Activated T-cell treated with anti-CD3 and anti-CD28 coated beads for 24 hours (primary cell): ENCODE measurements at regions not wholly inside any gene's neighbourhood (a gene's known extent, or its start where the extent isn't known, plus 50 kb on each side); places are given as distances from the start of the nearest gene placed in this dataset.

ENCODE experiments used
- DNase-seq: peaks from one replicate; pipeline ENCODE4 v3.0.0-alpha.2; 2020; ENCODE audit warnings: low read depth

DNA sequence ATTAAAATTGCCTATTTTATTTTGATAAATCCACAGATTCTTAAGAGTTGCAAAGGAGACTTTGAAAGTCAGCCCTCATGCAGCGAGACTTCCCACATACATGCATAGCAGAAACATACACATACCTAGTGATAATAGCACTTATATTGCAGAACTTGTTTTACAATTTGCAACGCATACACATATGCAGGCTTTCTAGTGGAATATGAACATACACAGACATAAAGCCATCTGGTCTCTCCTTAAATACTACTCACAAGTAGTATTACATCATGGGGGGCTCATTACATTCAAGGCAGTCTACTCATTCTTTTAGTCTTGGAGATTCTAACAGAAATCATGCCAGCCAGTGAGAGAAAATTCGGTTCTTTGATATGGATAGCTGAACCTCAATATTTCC lies 295.1 kb upstream of the RND3 start:
- no peak for DNase-seq

DNA sequence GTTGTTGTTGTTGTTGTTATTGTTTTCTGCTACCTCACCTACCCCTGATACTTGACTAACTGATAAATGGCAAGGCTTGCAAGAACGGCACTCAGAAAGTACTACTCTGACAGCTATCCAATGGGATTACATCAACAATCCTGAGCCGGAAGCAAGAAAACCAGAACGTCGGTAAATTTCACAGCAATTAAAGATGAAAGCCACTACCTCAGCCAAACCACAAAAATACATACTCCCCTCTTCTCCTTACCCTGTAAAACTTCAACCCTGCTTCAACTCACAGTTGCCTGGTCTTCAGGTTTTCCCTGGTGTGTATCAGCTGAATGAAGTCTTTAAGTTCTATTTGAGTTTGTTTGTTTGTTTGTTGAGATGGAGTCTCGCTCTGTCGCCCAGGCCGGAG lies 293.7 kb upstream of the RND3 start:
- no peak for DNase-seq

DNA sequence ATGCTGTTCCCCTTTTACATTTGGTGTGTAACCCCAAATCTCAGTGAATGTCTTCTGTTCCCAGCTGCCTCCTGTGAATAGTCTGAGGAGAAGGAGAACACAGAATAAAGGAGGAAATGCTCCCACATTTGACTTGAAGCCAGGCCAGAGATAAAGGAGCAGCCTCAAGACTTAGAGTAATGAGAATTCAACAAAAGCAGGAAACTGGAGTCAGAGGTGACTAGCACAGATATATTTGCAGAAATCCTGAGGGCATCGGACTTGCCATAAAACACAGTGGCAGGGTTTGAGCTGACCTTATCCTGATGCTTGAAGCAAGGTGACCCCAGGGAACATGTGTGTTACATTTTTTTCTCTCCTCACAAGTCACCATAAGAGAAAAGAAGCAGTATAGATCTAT lies 291.4 kb upstream of the RND3 start:
- DNase-seq, result no peak

DNA sequence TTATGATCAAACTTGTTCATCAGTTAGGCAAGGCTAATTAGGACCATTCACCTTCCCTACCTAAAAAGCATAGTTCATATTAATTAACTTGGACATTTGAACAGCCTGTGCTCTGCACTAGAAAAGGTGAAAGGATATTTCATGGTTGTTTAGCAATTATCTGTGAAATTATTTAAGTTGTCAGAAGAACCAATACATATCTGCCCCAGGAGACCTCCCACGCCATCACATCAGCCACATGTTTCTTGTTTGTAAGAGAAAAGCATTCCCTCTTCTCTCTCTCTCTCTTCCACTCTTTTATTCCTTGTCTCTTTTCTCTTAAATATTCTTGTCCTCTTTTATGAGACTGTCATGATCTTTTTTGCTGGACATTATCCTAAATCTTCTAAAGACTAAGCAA lies 282.0 kb upstream of the RND3 start:
- DNase-seq, result no peak

DNA sequence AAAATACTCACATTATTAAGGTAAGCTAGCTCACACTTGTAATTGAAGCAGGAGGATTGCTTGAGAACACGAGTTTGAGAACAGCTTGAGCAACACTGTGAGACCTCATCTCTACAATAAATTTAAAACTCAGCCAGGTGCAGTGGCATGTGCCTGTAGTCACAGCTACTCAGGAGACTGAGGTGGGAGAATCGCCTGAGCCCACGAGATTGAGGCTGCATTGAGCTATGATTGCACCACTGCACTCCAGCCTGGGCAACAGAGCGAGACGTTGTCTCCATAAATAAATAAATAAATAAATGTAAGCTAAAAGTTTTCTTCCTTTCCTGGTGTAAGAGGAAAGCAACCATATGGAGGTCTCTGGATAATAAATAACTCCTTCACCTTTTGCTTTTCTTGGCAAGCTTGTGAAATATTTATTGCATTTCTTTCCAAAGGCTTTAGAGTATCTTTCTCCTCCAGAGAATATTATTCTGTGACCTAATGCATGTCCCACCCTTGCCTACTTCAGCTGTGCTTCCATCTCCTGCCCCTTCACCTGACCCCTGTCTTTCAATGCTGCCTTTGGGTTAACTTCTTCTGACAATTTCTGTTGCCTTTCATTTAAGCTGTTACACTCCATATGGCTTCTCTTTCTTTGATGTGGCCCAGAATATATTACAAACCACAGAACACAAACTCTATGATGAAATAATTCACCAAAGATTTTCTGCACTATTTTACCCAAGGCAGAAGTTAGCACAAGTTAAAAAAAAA lies 280.7 kb upstream of the RND3 start:
- DNase-seq, result no peak

DNA sequence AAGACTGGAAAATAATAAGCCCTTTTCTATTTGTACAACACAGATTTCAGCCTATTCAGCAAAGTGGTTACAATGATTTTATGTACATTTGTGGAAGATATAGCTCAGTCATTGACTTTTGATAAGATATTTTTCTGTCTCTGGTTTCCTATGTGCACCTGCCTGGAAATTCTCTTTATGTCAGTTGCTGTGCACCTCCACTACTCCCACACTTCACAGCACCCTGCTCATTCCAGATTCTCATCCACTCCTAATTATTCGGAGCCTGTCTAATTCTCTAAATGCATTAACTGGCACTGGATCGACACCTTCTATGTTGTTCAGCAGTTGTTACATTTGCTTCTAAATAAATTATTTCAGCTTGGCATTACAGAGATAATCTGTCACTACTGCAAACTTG lies 275.1 kb upstream of the RND3 start:
- DNase-seq, result no peak

DNA sequence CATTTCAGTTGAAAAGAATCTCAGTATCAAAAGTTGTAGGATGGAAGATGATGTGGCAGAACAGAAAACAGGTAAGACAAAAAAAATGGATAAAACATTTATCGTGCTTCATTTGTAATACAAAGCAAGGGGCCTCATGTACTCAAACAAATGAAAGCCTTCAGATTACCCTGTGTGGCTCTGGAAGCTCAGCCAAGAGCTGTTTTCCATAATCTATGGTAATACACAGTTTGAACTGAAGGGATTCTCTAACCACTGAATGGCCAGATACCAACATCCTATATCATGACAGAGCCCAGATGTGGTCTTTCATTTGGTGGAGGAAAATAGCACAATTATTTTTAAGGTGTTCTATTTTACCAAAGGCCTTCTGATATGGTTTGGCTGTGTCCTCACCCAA lies 272.1 kb upstream of the RND3 start:
- DNase-seq, result no peak

DNA sequence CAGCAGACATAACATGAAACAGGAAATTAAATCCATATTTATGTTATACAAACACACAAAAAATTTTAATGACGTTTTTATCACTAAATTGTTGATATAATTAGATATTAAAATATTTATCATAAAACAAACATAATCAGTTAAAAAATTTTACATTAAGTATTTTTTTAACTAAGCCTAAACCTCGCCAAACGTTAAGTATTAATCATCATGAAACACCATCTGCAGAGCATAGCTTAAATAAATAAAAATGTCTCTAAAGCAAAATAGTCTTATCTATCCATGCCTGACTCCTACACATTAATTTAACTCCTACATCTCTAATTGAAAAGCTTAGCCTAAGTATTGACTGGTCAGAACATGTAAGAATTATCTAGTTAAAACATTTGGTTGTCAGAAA lies 271.6 kb upstream of the RND3 start:
- DNase-seq, result no peak

DNA sequence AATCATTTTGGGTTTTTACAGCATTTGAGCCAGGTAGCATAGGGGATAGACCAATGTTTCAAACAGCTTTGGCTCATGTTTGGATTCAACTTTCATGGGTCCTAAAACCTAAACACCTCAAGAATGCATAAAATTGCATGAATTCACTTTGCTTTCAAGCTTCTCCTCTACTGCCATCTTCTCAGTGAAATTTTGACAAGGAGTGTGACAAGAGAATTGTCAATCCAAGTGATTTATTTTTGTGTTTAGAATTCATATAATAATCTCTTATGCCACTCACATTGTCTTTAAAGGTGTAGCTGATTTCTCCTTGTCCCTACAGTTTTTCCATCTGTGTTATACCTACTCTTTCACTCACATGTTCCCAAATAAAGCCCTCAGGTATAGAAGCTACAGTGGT lies 264.8 kb upstream of the RND3 start:
- DNase-seq, result no peak

DNA sequence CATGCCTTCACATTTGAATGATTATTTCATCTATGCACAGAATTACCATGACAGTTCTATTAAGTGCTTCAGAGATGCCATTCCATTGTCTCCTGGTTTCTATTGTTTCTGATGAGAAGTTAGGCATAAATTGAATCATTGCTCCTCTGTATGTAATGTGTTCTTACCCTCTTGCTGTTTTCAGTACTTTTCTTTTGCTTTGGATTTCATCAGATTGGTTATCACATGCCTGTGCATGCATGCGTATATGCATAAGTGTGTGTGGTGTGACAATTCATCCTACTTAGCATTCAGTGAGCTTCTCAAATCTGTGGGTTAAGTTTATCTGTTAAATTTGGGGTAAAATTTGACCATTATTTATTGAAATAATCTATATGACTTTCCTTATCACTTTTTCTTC lies 263.3 kb upstream of the RND3 start:
- DNase-seq, result no peak

DNA sequence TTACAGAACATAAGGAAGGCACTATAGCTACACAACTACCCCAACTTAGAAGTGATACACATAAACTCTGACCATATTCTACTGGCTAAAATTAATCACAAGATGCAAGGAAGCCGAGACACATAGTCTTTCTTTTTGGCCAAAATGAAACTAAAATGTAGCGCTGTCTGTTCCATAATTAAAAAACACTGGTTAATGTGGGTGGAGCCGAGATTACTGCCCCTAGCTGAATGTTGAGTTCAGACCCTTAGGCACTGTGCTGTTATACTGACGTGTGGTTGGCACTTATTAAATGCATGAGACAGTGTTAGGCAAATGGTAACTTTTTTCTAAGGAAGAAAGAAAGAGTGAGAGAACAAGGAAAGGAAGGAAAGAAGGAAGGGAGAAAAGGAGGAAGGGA lies 254.6 kb upstream of the RND3 start:
- DNase-seq, result no peak

DNA sequence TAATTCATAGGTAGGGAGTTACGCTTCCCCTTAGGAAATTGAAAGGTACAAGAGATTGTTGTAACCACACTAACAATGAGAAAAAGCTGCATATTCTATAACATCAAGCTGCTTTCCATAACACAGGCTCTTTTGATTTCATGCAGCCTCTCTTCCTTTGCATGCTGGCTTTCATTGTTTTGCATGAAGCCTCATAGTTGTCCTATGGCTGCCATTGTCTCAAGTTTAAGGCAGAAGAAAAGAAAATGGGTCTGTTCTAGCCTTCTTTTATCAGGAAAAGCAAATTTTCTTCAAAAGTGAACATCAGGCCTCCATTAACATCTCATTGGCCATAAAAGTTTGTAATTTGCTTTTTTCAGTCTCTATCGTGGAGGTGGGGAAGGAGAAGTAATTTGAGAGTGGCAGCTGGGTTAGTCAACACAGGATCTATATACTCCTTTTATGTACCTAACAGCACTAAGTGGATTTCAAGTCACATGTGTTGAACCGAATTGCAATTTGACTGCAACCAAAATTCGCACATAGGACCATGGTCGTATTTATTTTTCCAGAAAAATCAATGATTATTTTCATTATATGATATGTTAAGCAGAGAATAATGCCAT lies 248.5 kb upstream of the RND3 start:
- DNase-seq, result no peak

DNA sequence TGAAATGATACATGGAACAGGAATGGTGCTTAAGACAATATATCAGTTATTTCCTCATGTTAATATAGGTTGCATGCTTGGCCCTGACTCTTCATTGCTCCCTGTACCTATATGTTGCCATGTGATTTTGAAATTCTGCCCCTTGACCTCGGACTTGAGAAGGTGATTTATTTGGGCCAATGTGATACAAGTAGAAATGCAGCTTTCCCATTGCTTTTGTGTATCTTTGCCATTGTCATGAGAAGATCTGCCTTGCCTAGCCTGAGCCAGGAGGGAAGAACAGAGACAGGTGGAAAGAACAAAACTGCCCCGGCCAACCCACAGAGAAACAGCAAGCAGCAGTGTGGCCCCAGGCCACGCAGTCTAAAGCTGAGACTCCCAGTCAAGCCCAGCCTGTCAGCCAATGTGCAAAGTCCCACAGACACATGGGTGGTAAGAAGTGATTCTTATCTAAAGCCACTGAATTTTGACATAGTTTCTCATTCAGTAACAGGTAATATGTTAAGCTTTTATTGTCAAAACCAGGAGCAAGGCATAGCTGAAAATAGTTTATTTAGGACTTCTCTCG lies 245.7 kb upstream of the RND3 start:
- no peak for DNase-seq

DNA sequence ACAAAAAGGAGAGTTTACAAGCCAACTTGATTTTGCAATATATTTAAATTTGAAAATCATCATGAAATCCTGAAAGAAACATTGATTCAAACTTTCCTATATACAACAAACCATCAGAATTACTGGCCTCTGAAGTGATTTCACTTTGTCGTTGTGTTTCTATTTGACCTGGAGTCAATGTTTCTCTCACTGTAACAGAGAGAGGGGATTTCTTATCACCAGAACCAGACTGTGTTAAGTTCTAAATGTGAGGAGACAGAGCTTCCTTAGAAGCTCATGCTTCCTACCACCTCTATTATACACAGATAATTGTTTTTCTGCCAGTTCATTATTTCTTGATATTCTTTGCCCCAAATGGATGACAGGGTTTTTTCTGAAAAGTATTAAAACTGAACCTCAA lies 245.0 kb upstream of the RND3 start:
- DNase-seq, result no peak

DNA sequence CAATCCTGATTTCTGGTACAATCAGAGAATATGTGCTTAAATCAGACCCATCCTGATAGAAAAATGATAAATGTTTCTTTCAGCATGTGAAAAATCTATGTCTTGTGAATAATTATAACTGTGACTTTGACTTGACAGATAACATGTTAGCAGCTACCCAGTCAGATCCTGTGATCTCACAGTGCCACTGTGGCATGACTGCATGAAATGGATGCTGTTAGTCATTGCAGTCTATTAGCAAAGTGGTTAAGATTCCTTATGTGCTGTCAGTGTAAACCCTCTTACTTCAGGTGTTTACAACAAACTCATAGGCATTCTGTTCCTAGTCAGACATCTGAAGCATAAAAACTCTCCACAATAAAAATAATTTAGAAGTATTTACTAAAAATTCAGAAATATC lies 244.6 kb upstream of the RND3 start:
- no peak for DNase-seq

DNA sequence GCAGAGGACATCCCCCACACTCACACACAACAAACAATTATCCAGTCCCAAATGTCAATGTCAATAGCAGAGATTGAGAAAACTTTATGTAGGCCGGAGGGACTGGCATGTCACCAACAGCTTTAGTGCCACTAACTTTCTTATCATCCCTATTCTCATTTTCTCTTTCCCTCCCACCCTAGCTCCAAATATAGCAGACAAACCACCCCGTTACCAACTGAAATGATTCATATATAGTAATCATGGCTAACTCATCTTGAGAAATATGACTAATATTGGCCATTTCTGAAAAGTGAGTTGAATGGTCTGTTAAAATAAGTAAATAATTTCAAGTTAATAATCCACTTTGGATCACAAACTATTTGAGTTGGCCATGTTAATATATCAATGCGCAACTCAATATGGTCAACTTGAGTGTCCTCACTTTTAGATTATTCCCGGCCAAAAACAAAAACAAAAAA lies 242.1 kb upstream of the RND3 start:
- DNase-seq, result no peak

DNA sequence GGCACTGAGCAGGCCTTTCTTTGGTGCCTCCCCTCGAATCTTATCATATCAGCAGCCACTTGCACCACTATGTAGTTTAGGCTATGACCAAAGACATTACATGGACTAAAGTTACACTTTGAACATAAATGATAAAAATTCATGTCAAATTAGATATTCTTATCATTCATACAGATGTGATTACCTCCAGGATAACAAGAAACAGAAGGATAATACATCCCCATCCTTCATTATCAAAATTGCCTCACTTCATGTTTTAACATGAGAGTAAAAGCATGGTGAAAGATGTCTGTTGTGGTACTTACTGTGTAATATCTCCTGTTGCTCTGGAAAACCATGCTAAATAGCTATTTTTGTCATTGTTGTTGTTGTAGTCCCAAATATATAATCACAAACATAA lies 230.8 kb upstream of the RND3 start:
- DNase-seq, result no peak

DNA sequence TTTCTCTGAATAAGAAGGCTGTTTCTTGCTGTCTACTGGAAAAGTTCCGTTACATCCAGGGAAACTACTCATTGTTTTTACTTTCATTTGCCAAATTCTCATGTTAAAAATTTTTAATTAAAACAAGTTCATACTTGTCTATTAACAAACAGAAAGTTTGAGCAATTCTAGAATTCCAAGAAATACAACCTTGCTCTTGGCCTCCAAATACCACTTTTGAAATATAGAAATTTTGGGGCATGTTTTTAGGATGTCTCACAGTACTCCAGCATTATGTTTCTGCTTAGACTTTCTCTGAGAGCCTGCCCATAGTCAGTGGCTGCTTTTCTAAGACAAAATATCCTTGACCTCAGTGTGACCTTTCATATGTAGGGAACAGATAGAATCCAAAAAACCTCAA lies 228.7 kb upstream of the RND3 start:
- no peak for DNase-seq

DNA sequence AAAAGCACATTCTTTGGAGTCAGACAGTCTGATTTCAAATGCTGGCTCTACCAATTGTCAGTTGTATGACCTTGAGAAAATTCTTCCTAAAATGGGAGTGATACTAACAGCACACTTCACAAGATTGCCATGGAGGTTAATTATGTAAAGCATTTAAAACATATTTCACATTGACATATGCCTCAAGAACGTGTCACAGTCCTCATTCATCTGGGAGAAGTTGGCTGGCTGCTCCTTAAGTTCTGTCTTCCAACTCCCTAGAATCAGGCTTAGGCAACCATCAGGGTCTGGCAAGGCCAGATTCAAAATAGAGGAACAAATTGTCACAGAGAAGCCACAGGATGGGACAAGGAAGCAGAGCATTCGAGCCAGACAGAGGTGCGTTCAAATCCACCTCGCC lies 228.0 kb upstream of the RND3 start:
- DNase-seq, result no peak

DNA sequence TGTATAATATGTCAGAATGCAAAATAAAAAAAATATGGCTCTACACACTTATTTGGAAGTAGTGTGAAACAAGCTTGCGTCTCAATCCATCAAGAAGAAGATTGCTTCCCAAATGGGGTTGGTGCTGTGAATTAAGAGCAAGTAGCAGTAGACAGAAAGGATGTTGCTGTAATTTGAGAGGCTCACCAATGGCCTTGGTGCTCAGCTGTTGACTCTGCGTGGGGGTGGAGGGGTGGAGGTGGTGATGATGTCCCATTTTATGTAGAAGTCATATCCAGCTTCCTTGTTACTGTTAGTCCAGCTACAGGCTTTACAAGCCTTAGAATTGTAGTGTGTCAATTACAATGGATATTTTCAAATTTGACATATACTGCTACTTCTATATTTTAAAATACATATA lies 223.4 kb upstream of the RND3 start:
- DNase-seq, result no peak

DNA sequence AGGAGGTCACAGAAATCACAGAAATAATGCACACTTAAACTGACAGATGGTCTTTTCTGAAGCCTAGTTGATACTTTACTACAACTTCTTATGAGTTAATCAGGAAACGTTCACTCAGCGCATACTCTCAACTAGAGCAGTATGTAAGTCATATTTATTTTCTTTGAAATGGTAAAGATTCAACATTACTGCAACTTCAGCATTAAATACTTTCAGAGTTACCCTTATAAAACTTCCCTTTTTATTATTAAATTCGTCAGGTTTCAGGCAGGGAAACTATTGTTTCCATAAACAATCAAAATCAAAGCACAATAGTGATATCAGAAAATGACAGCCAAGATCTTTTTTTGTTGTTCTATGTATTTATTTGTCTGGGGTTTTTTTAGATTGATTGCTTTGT lies 222.6 kb upstream of the RND3 start:
- no peak for DNase-seq

DNA sequence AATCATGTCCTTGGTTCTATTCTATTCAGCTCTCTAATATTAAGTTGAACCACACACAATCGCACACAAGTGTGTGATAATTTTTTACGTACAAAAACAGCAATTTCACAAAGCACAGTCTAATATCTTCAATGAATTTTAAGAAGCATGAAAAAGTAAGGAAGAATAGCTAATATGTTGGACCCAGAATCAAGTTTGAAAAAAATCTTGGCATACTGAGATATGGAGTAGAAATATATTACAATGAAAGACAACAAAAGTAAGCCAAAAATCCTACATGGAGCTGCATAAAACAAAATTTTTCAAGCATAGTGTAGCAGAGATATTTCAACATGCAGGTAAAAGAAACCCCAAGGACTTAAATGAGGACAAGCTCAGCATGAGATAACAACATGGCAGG lies 219.1 kb upstream of the RND3 start:
- DNase-seq, result no peak

DNA sequence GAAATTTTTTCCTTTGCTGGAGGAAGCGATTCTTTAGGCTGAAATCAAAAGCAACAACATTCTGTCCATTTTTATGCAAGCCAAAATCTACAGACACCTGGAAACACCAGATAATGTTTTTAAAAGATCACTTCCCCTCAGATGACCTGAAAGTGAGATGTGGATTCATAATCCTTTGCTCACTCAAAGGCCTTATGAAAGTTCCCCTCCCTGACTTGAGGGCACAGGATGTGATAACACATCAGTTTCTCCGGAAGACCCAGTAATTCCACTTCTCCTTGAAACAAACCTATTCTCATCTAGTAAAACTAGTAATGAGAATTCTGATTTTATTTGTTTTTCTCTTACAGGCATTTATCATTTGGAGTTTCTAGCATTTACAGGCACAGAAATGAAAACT lies 218.3 kb upstream of the RND3 start:
- no peak for DNase-seq

DNA sequence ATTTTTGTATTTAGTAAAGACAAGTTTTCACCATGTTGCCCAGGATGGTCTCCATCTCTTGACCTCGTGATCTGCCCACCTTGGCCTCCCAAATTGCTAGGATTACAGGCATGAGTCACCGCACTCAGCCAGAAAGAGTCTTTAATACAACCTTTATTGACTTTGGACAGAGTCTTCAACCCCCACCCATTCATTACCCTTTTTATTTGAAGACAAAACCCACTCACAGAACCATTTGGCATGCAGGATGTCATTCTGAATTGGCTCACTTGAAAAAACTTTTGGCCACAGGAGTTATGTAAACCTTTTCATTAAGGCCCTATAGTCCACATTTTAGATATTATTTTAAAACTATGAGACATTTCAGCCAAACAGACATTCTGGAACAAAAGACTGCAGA lies 217.9 kb upstream of the RND3 start:
- DNase-seq, result no peak
